Testis (tissue), 2 donors: ENCODE measurements at regions not wholly inside any gene's neighbourhood (a gene's known extent, or its start where the extent isn't known, plus 50 kb on each side); places are given as distances from the start of the nearest gene placed in this dataset.

Experiments used
- POLR2A ChIP-seq: fragments of 450-650 bp; IDR thresholded peaks from one replicate; pipeline ENCODE4 v1.6.1; 2017; ENCODE audit warnings: antibody characterized with exemption, mild to moderate bottlenecking, moderate library complexity
- TF ChIP-seq, protein P1 (sequence below), 3 experiments: fragments of 450-650 bp in 2 of 3; fragments of 200-600 bp in 1 of 3; sonication (generic) in 1 of 3; IDR thresholded peaks; one replicate each; pipeline ENCODE4 v1.5.1; 2016 to 2019; ENCODE audit warnings: antibody characterized with exemption in 3 of 3, mild to moderate bottlenecking in 2 of 3, moderate library complexity in 1 of 3

DNA sequence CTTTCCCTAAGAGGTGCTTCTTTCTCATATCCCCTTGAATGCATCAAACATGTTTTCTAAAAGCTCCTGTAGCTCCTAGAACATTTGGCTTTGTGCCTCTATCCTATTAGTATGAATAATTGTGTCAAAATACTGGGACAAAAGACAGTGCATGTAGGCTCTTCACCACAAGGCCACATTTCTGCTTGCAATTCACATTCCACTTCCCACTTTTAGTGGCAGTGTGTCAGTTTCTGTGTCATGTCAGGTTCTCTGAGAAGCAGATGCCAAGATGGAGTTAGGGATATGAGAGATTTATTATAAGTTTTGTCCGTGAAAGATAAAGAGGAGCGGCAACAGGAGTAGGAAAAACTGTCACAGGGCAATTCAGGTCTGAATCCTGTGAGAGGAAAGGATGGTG lies 61.3 kb upstream of the GPRIN3 start:
- TF ChIP-seq, protein P1, sequence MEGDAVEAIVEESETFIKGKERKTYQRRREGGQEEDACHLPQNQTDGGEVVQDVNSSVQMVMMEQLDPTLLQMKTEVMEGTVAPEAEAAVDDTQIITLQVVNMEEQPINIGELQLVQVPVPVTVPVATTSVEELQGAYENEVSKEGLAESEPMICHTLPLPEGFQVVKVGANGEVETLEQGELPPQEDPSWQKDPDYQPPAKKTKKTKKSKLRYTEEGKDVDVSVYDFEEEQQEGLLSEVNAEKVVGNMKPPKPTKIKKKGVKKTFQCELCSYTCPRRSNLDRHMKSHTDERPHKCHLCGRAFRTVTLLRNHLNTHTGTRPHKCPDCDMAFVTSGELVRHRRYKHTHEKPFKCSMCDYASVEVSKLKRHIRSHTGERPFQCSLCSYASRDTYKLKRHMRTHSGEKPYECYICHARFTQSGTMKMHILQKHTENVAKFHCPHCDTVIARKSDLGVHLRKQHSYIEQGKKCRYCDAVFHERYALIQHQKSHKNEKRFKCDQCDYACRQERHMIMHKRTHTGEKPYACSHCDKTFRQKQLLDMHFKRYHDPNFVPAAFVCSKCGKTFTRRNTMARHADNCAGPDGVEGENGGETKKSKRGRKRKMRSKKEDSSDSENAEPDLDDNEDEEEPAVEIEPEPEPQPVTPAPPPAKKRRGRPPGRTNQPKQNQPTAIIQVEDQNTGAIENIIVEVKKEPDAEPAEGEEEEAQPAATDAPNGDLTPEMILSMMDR (IDR thresholded peaks at IDR 0.05), result no peak
- no peak for TF ChIP-seq POLR2A
